ENCODE measurements at regions not wholly inside any gene's neighbourhood (a gene's known extent, or its start where the extent isn't known, plus 50 kb on each side); places are given as distances from the start of the nearest gene placed in this dataset.

- Histone ChIP-seq H3K9me1 (ENCODE audit: control insufficient read depth, insufficient read depth, low read length) (no peaks in the 10 kb centered on the region), H3K4me2 (ENCODE audit: insufficient read depth, low read length) (no peak overlapping the region), H3K36me3 (ENCODE audit: control insufficient read depth, insufficient read depth, low read length) (no peaks in the 10 kb centered on the region), H3K4me3 (no peak overlapping the region), H3K27me3 (ENCODE audit: control insufficient read depth in 2 of 2, insufficient read depth in 2 of 2, low read length in 2 of 2) (peaks cover 5 to 13% of the 10 kb centered on the region in 2 experiments; a peak in 3 of 5 replicates), H4K20me1 (replicated peaks; ENCODE audit: control insufficient read depth, insufficient read depth, low read length) (no peaks in the 10 kb centered on the region), H3K9me3 (replicated peaks; ENCODE audit: control insufficient read depth, insufficient read depth, low read depth, low read length) (no peaks in the 10 kb centered on the region), H3K4me1 (replicated peaks in 1 of 2; ENCODE audit: control insufficient read depth in 2 of 2, insufficient read depth in 2 of 2, low read length in 2 of 2) (peaks cover 0 to 8% of the 10 kb centered on the region in 2 experiments; a peak in 1 of 5 replicates), H2AFZ (ENCODE audit: low read depth, low read length) (no peak overlapping the region), H3K79me2 (ENCODE audit: control insufficient read depth, insufficient read depth, low read length) (no peaks in the 10 kb centered on the region), H3K27ac (ENCODE audit: extremely low read depth, low read depth, low read length) (no peak overlapping the region), H3K9ac (ENCODE audit: insufficient read depth in 1 of 2, low read depth in 2 of 2, low read length in 2 of 2) (no peak overlapping the region)
- intact Hi-C loops (cut with micrococcal nuclease) = no loop called here
- WGBS (ENCODE audit: insufficient coverage, low coverage, missing lambda C conversion rate) = 0% methylated on average over 2 of the region's 2 CpGs
- CTCF ChIA-PET (ENCODE audit: low intra/inter-chr PET ratio) = interaction anchor here (0.7 kb wide), 1 partner anchor 24 kb away, joined by 3 read pairs; no protein-coding TSS in a partner anchor
- POLR2A ChIA-PET = no interaction called here
- in situ Hi-C loops (cut with MboI) = no loop called here
- DNase-seq (ENCODE audit: extremely low read depth in 1 of 4, low spot score in 3 of 4) (no peak), ATAC-seq (no peak), FAIRE-seq (no peak)
- TF ChIP-seq ZNF696 (CRISPR knock-in tag; conservative IDR thresholded peaks at IDR 0.05) = no peak
- no peak for TF ChIP-seq RFX7 (CRISPR knock-in tag; IDR thresholded peaks at IDR 0.05)
- no peak for TF ChIP-seq GATA2 (CRISPR knock-in tag; IDR thresholded peaks at IDR 0.05)
- TF ChIP-seq ZNF408 (CRISPR knock-in tag; IDR thresholded peaks at IDR 0.05; ENCODE audit: low read depth) = no peak
- TF ChIP-seq ZNF316 (IDR thresholded peaks at IDR 0.05) = no peak
- no peak for TF ChIP-seq TEAD4 (IDR thresholded peaks at IDR 0.05; ENCODE audit: low read length)
- no peak for TF ChIP-seq TEAD4 (CRISPR knock-in tag; IDR thresholded peaks at IDR 0.05; ENCODE audit: borderline replicate concordance)
- no peak for TF ChIP-seq ZNF507 (tag; conservative IDR thresholded peaks at IDR 0.05)
- TF ChIP-seq RFX5 (IDR thresholded peaks at IDR 0.05; ENCODE audit: low read depth, low read length) = no peak
- TF ChIP-seq DEAF1 (CRISPR knock-in tag; IDR thresholded peaks at IDR 0.05) = no peak
- no peak for TF ChIP-seq PCBP2 (IDR thresholded peaks at IDR 0.05; ENCODE audit: low read depth, low read length, poor library complexity, severe bottlenecking)
- TF ChIP-seq SLC30A9 (CRISPR knock-in tag; IDR thresholded peaks at IDR 0.05) = no peak
- no peak for TF ChIP-seq ZNF175 (CRISPR knock-in tag; IDR thresholded peaks at IDR 0.05; ENCODE audit: low read depth)
- TF ChIP-seq ZNF324 (CRISPR knock-in tag; IDR thresholded peaks at IDR 0.05) = no peak
- no peak for TF ChIP-seq IFI16 (CRISPR knock-in tag; IDR thresholded peaks at IDR 0.05)
- no TSS peak for BruUV-seq (replicated peaks)
Observed at GRCh38 chr10:50987934-50988333, 86.4 kb upstream of the PRKG1 start.
